ENCODE measurements at regions not wholly inside any gene's neighbourhood (a gene's known extent, or its start where the extent isn't known, plus 50 kb on each side); places are given as distances from the start of the nearest gene placed in this dataset.
A peak's percentile ranks its signal among the peaks of the same experiment; 100 is the strongest.

- in situ Hi-C loops (cut with MboI): no loop called here
- H2AFZ ChIP-seq (ENCODE audit: low read depth, low read length): no peak overlapping the region
- 34% methylated on average over 6 of the region's 6 CpGs for WGBS (ENCODE audit: insufficient coverage, low coverage, missing lambda C conversion rate)
- H3K9me1 ChIP-seq (ENCODE audit: control insufficient read depth, insufficient read depth, low read length): no peaks in the 10 kb centered on the region
- CTCF ChIA-PET (ENCODE audit: low intra/inter-chr PET ratio): no interaction called here
- H3K4me3 ChIP-seq: no peak overlapping the region
- no peaks in the 10 kb centered on the region; a peak in 1 of 5 replicates for H3K27me3 ChIP-seq (ENCODE audit: control insufficient read depth in 2 of 2, insufficient read depth in 2 of 2, low read length in 2 of 2)
- DNase-seq (ENCODE audit: extremely low read depth in 1 of 4, low spot score in 3 of 4) (no peak), FAIRE-seq (no peak), ATAC-seq (no peak)
- no peaks in the 10 kb centered on the region; the same call in 2 of the 3 replicates for H3K36me3 ChIP-seq (ENCODE audit: control insufficient read depth, insufficient read depth, low read length)
- no peaks in the 10 kb centered on the region for H4K20me1 ChIP-seq (replicated peaks; ENCODE audit: control insufficient read depth, insufficient read depth, low read length)
- no peak overlapping the region for H3K9ac ChIP-seq (ENCODE audit: insufficient read depth in 1 of 2, low read depth in 2 of 2, low read length in 2 of 2)
- intact Hi-C loops (cut with micrococcal nuclease): loop anchor here (10.0 kb wide), 1 partner anchor 311 kb away; no protein-coding TSS in a partner anchor
- H3K4me2 ChIP-seq (ENCODE audit: insufficient read depth, low read length): no peak overlapping the region
- no TSS peak for BruUV-seq (replicated peaks)
- H3K27ac ChIP-seq (ENCODE audit: extremely low read depth, low read depth, low read length): no peak overlapping the region
- H3K9me3 ChIP-seq (replicated peaks; ENCODE audit: control insufficient read depth, insufficient read depth, low read depth, low read length): 0 out of 2 replicates have a peak, but pooled peaks cover 3% of the 10 kb centered on the region
- no peaks in the 10 kb centered on the region for H3K79me2 ChIP-seq (ENCODE audit: control insufficient read depth, insufficient read depth, low read length)
- no peak for TF ChIP-seq HMG20B (CRISPR knock-in tag; IDR thresholded peaks at IDR 0.05)
- TF ChIP-seq CEBPB (tag; IDR thresholded peaks at IDR 0.05): peak; percentile 15; the same call in 1 of the 2 replicates
- no peaks in the 10 kb centered on the region for H3K4me1 ChIP-seq (replicated peaks in 1 of 2; ENCODE audit: control insufficient read depth in 2 of 2, insufficient read depth in 2 of 2, low read length in 2 of 2)
- POLR2A ChIA-PET: interaction anchor here (0.7 kb wide), 1 partner anchor 93 kb away, joined by 3 read pairs; no protein-coding TSS in a partner anchor
These were observed 80.5 kb upstream of the KIF26B start for GRCh38 chr1:245074232-245074747.

GRCh38 chr1:245070836-245071615 is 83.8 kb upstream of the KIF26B start:
- Histone ChIP-seq H2AFZ (ENCODE audit: low read depth, low read length) (no peak overlapping the region), H3K9ac (ENCODE audit: insufficient read depth in 1 of 2, low read depth in 2 of 2, low read length in 2 of 2) (no peak overlapping the region), H3K9me3 (replicated peaks; ENCODE audit: control insufficient read depth, insufficient read depth, low read depth, low read length) (0 out of 2 replicates have a peak, but pooled peaks cover 3% of the 10 kb centered on the region), H3K4me2 (ENCODE audit: insufficient read depth, low read length) (no peak overlapping the region), H4K20me1 (replicated peaks; ENCODE audit: control insufficient read depth, insufficient read depth, low read length) (no peaks in the 10 kb centered on the region), H3K9me1 (ENCODE audit: control insufficient read depth, insufficient read depth, low read length) (no peaks in the 10 kb centered on the region), H3K27ac (ENCODE audit: extremely low read depth, low read depth, low read length) (no peak overlapping the region), H3K36me3 (ENCODE audit: control insufficient read depth, insufficient read depth, low read length) (no peaks in the 10 kb centered on the region; the same call in 2 of the 3 replicates), H3K79me2 (ENCODE audit: control insufficient read depth, insufficient read depth, low read length) (no peaks in the 10 kb centered on the region), H3K27me3 (ENCODE audit: control insufficient read depth in 2 of 2, insufficient read depth in 2 of 2, low read length in 2 of 2) (no peaks in the 10 kb centered on the region), H3K4me1 (replicated peaks in 1 of 2; ENCODE audit: control insufficient read depth in 2 of 2, insufficient read depth in 2 of 2, low read length in 2 of 2) (no peaks in the 10 kb centered on the region), H3K4me3 (no peak overlapping the region)
- in situ Hi-C loops (cut with MboI): no loop called here
- 75% methylated on average over 10 of the region's 10 CpGs for WGBS (ENCODE audit: insufficient coverage, low coverage, missing lambda C conversion rate)
- intact Hi-C loops (cut with micrococcal nuclease): loop anchor here (10.0 kb wide), 1 partner anchor 314 kb away; no protein-coding TSS in a partner anchor
- DNase-seq (ENCODE audit: extremely low read depth in 1 of 4, low spot score in 3 of 4) (no peak), FAIRE-seq (no peak), ATAC-seq (no peak)
- CTCF ChIA-PET (ENCODE audit: low intra/inter-chr PET ratio): no interaction called here
- POLR2A ChIA-PET: no interaction called here
- no TSS peak for BruUV-seq (replicated peaks)
- TF ChIP-seq NCOA1 (IDR thresholded peaks at IDR 0.05; ENCODE audit: low read depth): no peak
- TF ChIP-seq POLR3A (IDR thresholded peaks at IDR 0.05; ENCODE audit: borderline replicate concordance, extremely low read depth, insufficient read depth, insufficient read length): no peak
- no peak for TF ChIP-seq TGIF2 (CRISPR knock-in tag; IDR thresholded peaks at IDR 0.05)
- no peak for TF ChIP-seq TCF7L2 (IDR thresholded peaks at IDR 0.05; ENCODE audit: low read depth, low read length)
- TF ChIP-seq MEF2A (IDR thresholded peaks at IDR 0.05; ENCODE audit: control insufficient read depth, low read depth, low read length): no peak
- TF ChIP-seq ZNF253 (CRISPR knock-in tag; conservative IDR thresholded peaks at IDR 0.05): no peak
- TF ChIP-seq, protein P1, sequence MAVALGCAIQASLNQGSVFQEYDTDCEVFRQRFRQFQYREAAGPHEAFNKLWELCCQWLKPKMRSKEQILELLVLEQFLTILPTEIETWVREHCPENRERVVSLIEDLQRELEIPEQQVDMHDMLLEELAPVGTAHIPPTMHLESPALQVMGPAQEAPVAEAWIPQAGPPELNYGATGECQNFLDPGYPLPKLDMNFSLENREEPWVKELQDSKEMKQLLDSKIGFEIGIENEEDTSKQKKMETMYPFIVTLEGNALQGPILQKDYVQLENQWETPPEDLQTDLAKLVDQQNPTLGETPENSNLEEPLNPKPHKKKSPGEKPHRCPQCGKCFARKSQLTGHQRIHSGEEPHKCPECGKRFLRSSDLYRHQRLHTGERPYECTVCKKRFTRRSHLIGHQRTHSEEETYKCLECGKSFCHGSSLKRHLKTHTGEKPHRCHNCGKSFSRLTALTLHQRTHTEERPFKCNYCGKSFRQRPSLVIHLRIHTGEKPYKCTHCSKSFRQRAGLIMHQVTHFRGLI (CRISPR knock-in tag; IDR thresholded peaks at IDR 0.05): no peak

All from K562 (cell line).